ENCODE measurements at regions not wholly inside any gene's neighbourhood (a gene's known extent, or its start where the extent isn't known, plus 50 kb on each side); places are given as distances from the start of the nearest gene placed in this dataset.

DNA sequence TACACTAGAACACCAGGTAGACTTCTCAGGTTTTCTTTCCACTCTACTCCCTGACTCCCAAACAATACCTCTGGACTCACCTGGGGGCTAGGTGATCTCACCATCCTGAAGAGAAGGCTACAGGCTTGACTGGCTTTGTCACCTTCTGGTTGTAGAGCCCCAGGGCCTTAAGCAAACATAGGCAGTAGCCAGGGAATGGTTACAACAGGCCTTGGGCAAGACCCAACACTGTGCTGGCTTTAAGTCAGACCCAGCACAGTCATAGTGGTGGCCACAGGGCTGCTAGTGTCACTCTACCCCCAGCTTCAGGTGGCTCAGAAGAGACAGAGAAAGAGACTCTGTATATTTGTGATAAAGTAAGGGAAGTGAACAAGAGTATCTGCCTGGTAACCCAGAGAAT is 118.1 kb upstream of the EMCN start:
- Histone ChIP-seq H3K4me1 (replicated peaks) (no peaks in the 10 kb centered on the region), H3K36me3 (no peaks in the 10 kb centered on the region), H3K4me3 (no peak overlapping the region), H3K9me3 (no peaks in the 10 kb centered on the region), H3K27me3 (replicated peaks; ENCODE audit: insufficient read depth) (no peaks in the 10 kb centered on the region), H3K27ac (no peak overlapping the region)
- no peak for DNase-seq (ENCODE audit: low spot score)
- TF ChIP-seq POLR2A (IDR thresholded peaks at IDR 0.05): no peak
- TF ChIP-seq, protein P1, sequence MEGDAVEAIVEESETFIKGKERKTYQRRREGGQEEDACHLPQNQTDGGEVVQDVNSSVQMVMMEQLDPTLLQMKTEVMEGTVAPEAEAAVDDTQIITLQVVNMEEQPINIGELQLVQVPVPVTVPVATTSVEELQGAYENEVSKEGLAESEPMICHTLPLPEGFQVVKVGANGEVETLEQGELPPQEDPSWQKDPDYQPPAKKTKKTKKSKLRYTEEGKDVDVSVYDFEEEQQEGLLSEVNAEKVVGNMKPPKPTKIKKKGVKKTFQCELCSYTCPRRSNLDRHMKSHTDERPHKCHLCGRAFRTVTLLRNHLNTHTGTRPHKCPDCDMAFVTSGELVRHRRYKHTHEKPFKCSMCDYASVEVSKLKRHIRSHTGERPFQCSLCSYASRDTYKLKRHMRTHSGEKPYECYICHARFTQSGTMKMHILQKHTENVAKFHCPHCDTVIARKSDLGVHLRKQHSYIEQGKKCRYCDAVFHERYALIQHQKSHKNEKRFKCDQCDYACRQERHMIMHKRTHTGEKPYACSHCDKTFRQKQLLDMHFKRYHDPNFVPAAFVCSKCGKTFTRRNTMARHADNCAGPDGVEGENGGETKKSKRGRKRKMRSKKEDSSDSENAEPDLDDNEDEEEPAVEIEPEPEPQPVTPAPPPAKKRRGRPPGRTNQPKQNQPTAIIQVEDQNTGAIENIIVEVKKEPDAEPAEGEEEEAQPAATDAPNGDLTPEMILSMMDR (IDR thresholded peaks at IDR 0.05): no peak
- no peak for TF ChIP-seq POLR2AphosphoS5 (IDR thresholded peaks at IDR 0.05)
- intact Hi-C loops (cut with DNase I): no loop called here

GRCh38 chr4:100633269-100633668 is 115.4 kb upstream of the EMCN start:
- H3K27me3 ChIP-seq (replicated peaks; ENCODE audit: insufficient read depth): no peaks in the 10 kb centered on the region
- WGBS: 100% methylated on average over 2 of the region's 2 CpGs
- DNase-seq (ENCODE audit: low spot score): no peak
- intact Hi-C loops (cut with DNase I): no loop called here
- TF ChIP-seq POLR2A (IDR thresholded peaks at IDR 0.05): no peak
- TF ChIP-seq POLR2AphosphoS5 (IDR thresholded peaks at IDR 0.05): no peak
- TF ChIP-seq, protein P1 (IDR thresholded peaks at IDR 0.05): no peak
- no peaks in the 10 kb centered on the region for H3K36me3 ChIP-seq
- no peak overlapping the region for H3K4me3 ChIP-seq
- no peak overlapping the region for H3K27ac ChIP-seq
- H3K9me3 ChIP-seq: no peaks in the 10 kb centered on the region
- no peaks in the 10 kb centered on the region for H3K4me1 ChIP-seq (replicated peaks)

DNA sequence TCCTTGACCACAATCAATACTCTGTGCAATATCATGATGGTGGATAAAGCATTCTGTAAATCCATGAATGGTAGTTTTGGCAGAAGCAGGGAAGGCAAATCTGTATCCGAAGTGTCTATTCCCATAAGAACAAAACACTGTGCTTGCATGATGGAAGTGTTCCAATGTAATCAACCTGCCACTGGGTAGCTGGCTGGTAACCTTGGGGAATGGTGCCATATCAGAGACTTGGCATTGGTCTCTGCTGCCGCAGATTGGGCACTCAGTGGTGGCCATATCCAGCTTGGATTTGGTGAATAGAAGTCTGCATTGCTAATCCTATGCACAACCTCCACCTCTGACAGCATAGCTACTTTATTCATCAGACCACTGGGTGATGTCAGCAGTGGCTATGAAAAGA is 114.3 kb upstream of the EMCN start:
- H3K4me1 ChIP-seq (replicated peaks): no peaks in the 10 kb centered on the region
- WGBS: 42% methylated on average over 2 of the region's 2 CpGs
- TF ChIP-seq, protein P1 (IDR thresholded peaks at IDR 0.05): no peak
- no peak for TF ChIP-seq POLR2AphosphoS5 (IDR thresholded peaks at IDR 0.05)
- TF ChIP-seq POLR2A (IDR thresholded peaks at IDR 0.05): no peak

GRCh38 chr4:100631281-100631968 is 113.6 kb upstream of the EMCN start:
- no peak for DNase-seq (ENCODE audit: low spot score)
- Histone ChIP-seq H3K36me3 (no peaks in the 10 kb centered on the region), H3K4me1 (replicated peaks) (no peaks in the 10 kb centered on the region), H3K27me3 (replicated peaks; ENCODE audit: insufficient read depth) (no peaks in the 10 kb centered on the region), H3K27ac (no peak overlapping the region), H3K4me3 (no peak overlapping the region), H3K9me3 (no peaks in the 10 kb centered on the region)
- 97% methylated on average over 3 of the region's 3 CpGs for WGBS
- intact Hi-C loops (cut with DNase I): no loop called here
- no peak for TF ChIP-seq POLR2AphosphoS5 (IDR thresholded peaks at IDR 0.05)
- no peak for TF ChIP-seq POLR2A (IDR thresholded peaks at IDR 0.05)
- TF ChIP-seq, protein P1 (IDR thresholded peaks at IDR 0.05): no peak

More for the DNA sequence above, 114.3 kb upstream of the EMCN start:
- Histone ChIP-seq H3K4me3 (no peak overlapping the region), H3K27ac (no peak overlapping the region), H3K9me3 (no peaks in the 10 kb centered on the region), H3K27me3 (replicated peaks; ENCODE audit: insufficient read depth) (no peaks in the 10 kb centered on the region), H3K36me3 (no peaks in the 10 kb centered on the region)
- no peak for DNase-seq (ENCODE audit: low spot score)
- intact Hi-C loops (cut with DNase I): no loop called here

GRCh38 chr4:100630341-100630740 is 112.5 kb upstream of the EMCN start:
- DNase-seq (ENCODE audit: low spot score): no peak
- Histone ChIP-seq H3K4me1 (replicated peaks) (no peaks in the 10 kb centered on the region), H3K4me3 (no peak overlapping the region), H3K27me3 (replicated peaks; ENCODE audit: insufficient read depth) (no peaks in the 10 kb centered on the region), H3K36me3 (no peaks in the 10 kb centered on the region), H3K27ac (no peak overlapping the region), H3K9me3 (no peaks in the 10 kb centered on the region)
- intact Hi-C loops (cut with DNase I): no loop called here
- TF ChIP-seq POLR2AphosphoS5 (IDR thresholded peaks at IDR 0.05): no peak

Data from prostate gland (tissue), 2 donors.